GM12878 (cell line): ENCODE measurements at regions not wholly inside any gene's neighbourhood (a gene's known extent, or its start where the extent isn't known, plus 50 kb on each side); places are given as distances from the start of the nearest gene placed in this dataset.

ENCODE experiments used
- ATAC-seq: fragments of 200-7000 bp; cut with Tn5 transposase; 3 replicates; pipeline ENCODE4 v1.9.1; 2020; ENCODE audit warnings: mild to moderate bottlenecking, moderate library complexity
- BruUV-seq: library from RNA; stranded (reverse); fragments of 400-500 nt; replicated peaks from 2 replicates; lab custom pipeline; 2021; lab: Mats Ljungman, UMichigan
- CTCF ChIA-PET: fragments of 300-600 bp; sonication (Branson Sonifier 250); formaldehyde crosslinking; extraction: SDS; loops from one replicate; lab custom pipeline; 2021; ENCODE audit warnings: inconsistent platforms; lab: Yijun Ruan, JAX
- POLR2A ChIA-PET: fragments of 350-600 bp; formaldehyde crosslinking; extraction: SDS; loops from one replicate; lab custom pipeline; 2021; ENCODE audit warnings: inconsistent platforms; lab: Charles Lee
- RAD21 ChIA-PET: fragments of 300-600 bp; sonication (Branson Sonifier 250); formaldehyde crosslinking; loops from one replicate; lab custom pipeline; 2023; ENCODE audit warnings: antibody characterized with exemption; ENCODE audit not compliant: unreplicated experiment; lab: Charles Lee
- SMC1A ChIA-PET: fragments of 300-600 bp; sonication (Branson Sonifier 250); formaldehyde crosslinking; loops from one replicate; lab custom pipeline; 2023; ENCODE audit not compliant: unreplicated experiment, uncharacterized antibody; lab: Charles Lee
- DNase-seq: peaks from one replicate; pipeline ENCODE4 v3.0.0-alpha.2; 2011; ENCODE audit warnings: low read depth, low spot score
- FAIRE-seq: peaks from 3 replicates; lab custom pipeline; 2011; peaks lifted over from hg19 to GRCh38; lab: Jason Lieb, UNC
- H2AFZ ChIP-seq: 2 replicates; pipeline ENCODE4 v1.6.0; 2011; ENCODE audit warnings: low read depth, low read length, control low read depth; ENCODE audit not compliant: control insufficient read depth
- H3K27ac ChIP-seq: 2 replicates; pipeline ENCODE4 v1.5.1; 2011; ENCODE audit warnings: control low read depth; ENCODE audit not compliant: control insufficient read depth, insufficient read depth
- H3K27me3 ChIP-seq, 2 experiments: replicated peaks in 1 of 2; 2 replicates each; pipeline versions ENCODE4 v1.6.0 to v1.6.1; 2011; ENCODE audit warnings: low read length in 1 of 2; ENCODE audit not compliant: control insufficient read depth in 2 of 2, insufficient read depth in 2 of 2
- H3K36me3 ChIP-seq, 2 experiments: 2 replicates each; pipeline ENCODE4 v1.5.1; 2011; ENCODE audit warnings: low read length in 1 of 2; ENCODE audit not compliant: control insufficient read depth in 2 of 2, insufficient read depth in 2 of 2
- H3K4me1 ChIP-seq: 2 replicates; pipeline ENCODE4 v1.6.1; 2011; ENCODE audit warnings: mild to moderate bottlenecking, low read length, moderate library complexity, mixed read lengths; ENCODE audit not compliant: control insufficient read depth, insufficient read depth
- H3K4me2 ChIP-seq: 2 replicates; pipeline ENCODE4 v1.6.0; 2011; ENCODE audit warnings: control low read depth; ENCODE audit not compliant: control insufficient read depth, insufficient read depth
- H3K4me3 ChIP-seq: fragments of 200-600 bp; sonication (generic); 2 replicates; pipeline ENCODE4 v1.5.1; 2016
- H3K79me2 ChIP-seq: 2 replicates; pipeline ENCODE4 v1.6.0; 2011; ENCODE audit warnings: low read length; ENCODE audit not compliant: control insufficient read depth, insufficient read depth
- H3K9ac ChIP-seq: 2 replicates; pipeline ENCODE4 v1.8.0; 2011; ENCODE audit warnings: low read length, control low read depth, mixed read lengths; ENCODE audit not compliant: control insufficient read depth, insufficient read depth
- H3K9me3 ChIP-seq: replicated peaks from 3 replicates; pipeline ENCODE4 v1.5.1; 2011; ENCODE audit warnings: mild to moderate bottlenecking, low read length; ENCODE audit not compliant: control insufficient read depth, insufficient read depth
- H4K20me1 ChIP-seq: 2 replicates; pipeline ENCODE4 v1.6.0; 2011; ENCODE audit not compliant: control insufficient read depth, insufficient read depth
- E2F8 ChIP-seq: fragments of 450-650 bp; IDR thresholded peaks from 2 replicates; pipeline ENCODE4 v1.6.1; 2018; ENCODE audit warnings: mild to moderate bottlenecking, low read depth, moderate library complexity; ENCODE audit not compliant: partially characterized antibody
- HDGF ChIP-seq: fragments of 450-650 bp; IDR thresholded peaks from 2 replicates; pipeline ENCODE4 v1.6.1; 2016; ENCODE audit warnings: antibody characterized with exemption
- JUND ChIP-seq: IDR thresholded peaks from 2 replicates; pipeline ENCODE4 v1.6.1; 2012; ENCODE audit warnings: low read depth, mild to moderate bottlenecking, low read length, improper control_type of control experiment, moderate library complexity
- MEF2A ChIP-seq: IDR thresholded peaks from 2 replicates; pipeline ENCODE4 v1.6.1; 2011; ENCODE audit warnings: low read depth, mild to moderate bottlenecking, low read length, moderate library complexity; ENCODE audit not compliant: insufficient read depth
- PKNOX1 ChIP-seq: fragments of 450-650 bp; IDR thresholded peaks from 2 replicates; pipeline ENCODE4 v1.6.1; 2016; ENCODE audit warnings: mild to moderate bottlenecking
- PRDM15 ChIP-seq: fragments of 450-650 bp; formaldehyde crosslinking; IDR thresholded peaks from 2 replicates; pipeline ENCODE4 v1.4.0; 2020; ENCODE audit warnings: mild to moderate bottlenecking, moderate library complexity
- RAD21 ChIP-seq: IDR thresholded peaks from 2 replicates; pipeline ENCODE4 v1.6.1; 2011; ENCODE audit warnings: mild to moderate bottlenecking, low read depth, low read length, moderate library complexity; ENCODE audit not compliant: insufficient read depth
- RB1 ChIP-seq: fragments of 450-650 bp; formaldehyde crosslinking; IDR thresholded peaks from 2 replicates; pipeline ENCODE4 v1.6.1; 2017; ENCODE audit warnings: mild to moderate bottlenecking, borderline replicate concordance
- SIN3A ChIP-seq: IDR thresholded peaks from 2 replicates; pipeline ENCODE4 v1.6.1; 2012; ENCODE audit warnings: low read depth, low read length, improper control_type of control experiment
- SP1 ChIP-seq: IDR thresholded peaks from one replicate; pipeline ENCODE4 v1.6.1; 2011; ENCODE audit warnings: low read depth, low read length
- TAF1 ChIP-seq: IDR thresholded peaks from 2 replicates; pipeline ENCODE4 v1.6.1; 2011; ENCODE audit warnings: mild to moderate bottlenecking, low read depth, low read length, borderline replicate concordance
- USF2 ChIP-seq: IDR thresholded peaks from 2 replicates; pipeline ENCODE4 v1.6.1; 2011; ENCODE audit warnings: low read depth, low read length, improper control_type of control experiment, borderline replicate concordance
- WRNIP1 ChIP-seq: IDR thresholded peaks from 2 replicates; pipeline ENCODE4 v1.6.1; 2011; ENCODE audit warnings: low read depth, low read length, improper control_type of control experiment, borderline replicate concordance
- YY1 ChIP-seq: IDR thresholded peaks from 2 replicates; pipeline ENCODE4 v1.6.1; 2011; ENCODE audit warnings: low read depth, mild to moderate bottlenecking, low read length
- ZBED1 ChIP-seq: IDR thresholded peaks from 2 replicates; pipeline ENCODE4 v1.6.1; 2016; ENCODE audit warnings: borderline replicate concordance
- ZBTB33 ChIP-seq: fragments of 450-650 bp; IDR thresholded peaks from 2 replicates; pipeline ENCODE4 v1.6.1; 2017; ENCODE audit warnings: mild to moderate bottlenecking
- WGBS: methylation state at CpG from one replicate; pipeline ENCODE4 v1.1.6; 2016; ENCODE audit warnings: low lambda C conversion rate; ENCODE audit not compliant: insufficient replicate concordance, insufficient coverage; ENCODE audit errors: missing lambda C conversion rate; 5-methylcytosine and 5-hydroxymethylcytosine counted together
- in situ Hi-C: fragments of 300-500 bp; cut with MboI; formaldehyde crosslinking; loops from 9 replicates; pipeline ENCODE4 v1.14.3; 2018; ENCODE audit warnings: mixed read lengths
- intact Hi-C: fragments of 100-400 bp; cut with micrococcal nuclease; formaldehyde crosslinking; loops from one replicate; pipeline ENCODE4 v1.14.2; 2022; ENCODE audit not compliant: unreplicated experiment

GRCh38 chr15:38150794-38151193 is 101.8 kb upstream of the SPRED1 start:
- BruUV-seq: no TSS peak
- in situ Hi-C loops: no loop called here
- no peak for FAIRE-seq
- Histone ChIP-seq H3K4me2 (no peak overlapping the region), H3K36me3 (no peaks in the 10 kb centered on the region), H3K79me2 (no peaks in the 10 kb centered on the region), H3K27me3 (no peaks in the 10 kb centered on the region), H3K9ac (no peak overlapping the region), H2AFZ (no peak overlapping the region), H3K27ac (no peak overlapping the region), H3K9me3 (peaks cover 4% of the 10 kb centered on the region; the same call in 2 of the 3 replicates), H4K20me1 (no peaks in the 10 kb centered on the region), H3K4me3 (no peak overlapping the region), H3K4me1 (no peaks in the 10 kb centered on the region)
- ATAC-seq: no peak
- ChIA-PET SMC1A (no interaction called here), RAD21 (no interaction called here), POLR2A (no interaction called here), CTCF (no interaction called here)
- 12% methylated on average over 2 of the region's 2 CpGs for WGBS
- DNase-seq: no peak
- intact Hi-C loops: no loop called here
- TF ChIP-seq TAF1 (no peak), RAD21 (no peak), YY1 (no peak), WRNIP1 (no peak), RB1 (no peak), E2F8 (no peak), PKNOX1 (no peak), SP1 (no peak), HDGF (no peak), MEF2A (no peak), JUND (no peak), PRDM15 (CRISPR knock-in tag) (no peak), USF2 (no peak), ZBTB33 (no peak), ZBED1 (no peak), SIN3A (no peak)
